HepG2 (cell line): ENCODE measurements at regions not wholly inside any gene's neighbourhood (a gene's known extent, or its start where the extent isn't known, plus 50 kb on each side); places are given as distances from the start of the nearest gene placed in this dataset.

Source experiments
- CEBPG ChIP-seq: IDR thresholded peaks from 2 replicates; pipeline ENCODE4 v1.6.1; 2016
- DNMT3B ChIP-seq: conservative IDR thresholded peaks from 2 replicates; pipeline ENCODE4 v1.6.1; 2016; ENCODE audit warnings: missing biosample characterization, control low read depth
- FOXJ3 ChIP-seq: sonication (generic); formaldehyde crosslinking; IDR thresholded peaks from 2 replicates; pipeline ENCODE4 v1.4.0; 2020; ENCODE audit warnings: missing genetic modification reagents, mild to moderate bottlenecking, borderline replicate concordance
- GABPB1 ChIP-seq: IDR thresholded peaks from 2 replicates; pipeline ENCODE4 v1.6.1; 2016; ENCODE audit warnings: mild to moderate bottlenecking, missing genetic modification reagents, moderate library complexity, missing compliant biosample characterization
- MTF2 ChIP-seq: sonication (generic); formaldehyde crosslinking; IDR thresholded peaks from 2 replicates; pipeline ENCODE4 v1.5.0; 2020; ENCODE audit warnings: missing genetic modification reagents, borderline replicate concordance
- MZF1 ChIP-seq: sonication (generic); formaldehyde crosslinking; IDR thresholded peaks from 2 replicates; pipeline ENCODE4 v1.8.1; 2023; ENCODE audit warnings: mild to moderate bottlenecking, missing genetic modification reagents, borderline replicate concordance
- NR2F1 ChIP-seq, 2 experiments: fragments of 450-650 bp in 1 of 2; formaldehyde crosslinking in 1 of 2; IDR thresholded peaks; 2 replicates each; pipeline versions ENCODE4 v1.5.0 to v1.6.1; 2016 to 2020; ENCODE audit warnings: mild to moderate bottlenecking in 1 of 2, missing compliant biosample characterization in 1 of 2, missing genetic modification reagents in 1 of 2, moderate library complexity in 1 of 2
- PITX1 ChIP-seq: sonication (generic); formaldehyde crosslinking; IDR thresholded peaks from 2 replicates; pipeline ENCODE4 v1.5.1; 2020; ENCODE audit warnings: mild to moderate bottlenecking, missing genetic modification reagents
- RELA ChIP-seq: sonication (generic); formaldehyde crosslinking; IDR thresholded peaks from 2 replicates; pipeline ENCODE4 v1.4.0; 2020; ENCODE audit warnings: missing genetic modification reagents
- RXRA ChIP-seq: sonication (generic); formaldehyde crosslinking; IDR thresholded peaks from 2 replicates; pipeline ENCODE4 v1.5.1; 2020; ENCODE audit warnings: missing genetic modification reagents
- SOX6 ChIP-seq, 2 experiments: fragments of 450-650 bp in 1 of 2; sonication (generic) in 1 of 2; formaldehyde crosslinking in 1 of 2; IDR thresholded peaks; 2 replicates each; pipeline versions ENCODE4 v1.4.0 to v1.6.1; 2017 to 2020; ENCODE audit warnings: antibody characterized with exemption in 1 of 2, mild to moderate bottlenecking in 1 of 2, missing genetic modification reagents in 1 of 2
- THYN1 ChIP-seq: sonication (generic); formaldehyde crosslinking; IDR thresholded peaks from 2 replicates; pipeline ENCODE4 v1.8.1; 2023; ENCODE audit warnings: low read depth, mild to moderate bottlenecking, moderate library complexity, missing genetic modification reagents, borderline replicate concordance
- ZNF12 ChIP-seq: sonication (generic); formaldehyde crosslinking; IDR thresholded peaks from 2 replicates; pipeline ENCODE4 v1.5.0; 2020; ENCODE audit warnings: missing genetic modification reagents
- ZNF337 ChIP-seq: sonication (generic); formaldehyde crosslinking; IDR thresholded peaks from 2 replicates; pipeline ENCODE4 v1.5.1; 2020; ENCODE audit warnings: missing genetic modification reagents, low read depth, mild to moderate bottlenecking, borderline replicate concordance
- ZNF350 ChIP-seq: sonication (generic); formaldehyde crosslinking; IDR thresholded peaks from 2 replicates; pipeline ENCODE4 v1.4.0; 2020; ENCODE audit warnings: mild to moderate bottlenecking, low read depth, missing genetic modification reagents, borderline replicate concordance
- ZNF589 ChIP-seq: sonication (generic); formaldehyde crosslinking; conservative IDR thresholded peaks from 2 replicates; pipeline ENCODE4 v1.8.0; 2022; ENCODE audit warnings: mild to moderate bottlenecking, moderate library complexity, missing genetic modification reagents
- ZNF737 ChIP-seq: sonication (generic); formaldehyde crosslinking; IDR thresholded peaks from 2 replicates; pipeline ENCODE4 v1.5.0; 2020; ENCODE audit warnings: missing genetic modification reagents, mild to moderate bottlenecking, borderline replicate concordance
- ZNF746 ChIP-seq: sonication (generic); formaldehyde crosslinking; IDR thresholded peaks from 2 replicates; pipeline ENCODE4 v1.8.0; 2022; ENCODE audit warnings: mild to moderate bottlenecking, missing genetic modification reagents
- ZNF749 ChIP-seq: sonication (generic); formaldehyde crosslinking; IDR thresholded peaks from 2 replicates; pipeline ENCODE4 v1.8.0; 2022; ENCODE audit warnings: mild to moderate bottlenecking, missing genetic modification reagents, moderate library complexity, borderline replicate concordance
- ZNF790 ChIP-seq: sonication (generic); formaldehyde crosslinking; IDR thresholded peaks from 2 replicates; pipeline ENCODE4 v1.8.0; 2022; ENCODE audit warnings: missing genetic modification reagents, mild to moderate bottlenecking, borderline replicate concordance
- TF ChIP-seq, protein P1 (sequence below): sonication (generic); formaldehyde crosslinking; IDR thresholded peaks from 2 replicates; pipeline ENCODE4 v1.5.0; 2020; ENCODE audit warnings: mild to moderate bottlenecking, missing genetic modification reagents
- TF ChIP-seq, protein P2 (sequence below): sonication (generic); formaldehyde crosslinking; IDR thresholded peaks from 2 replicates; pipeline ENCODE4 v1.4.0; 2020; ENCODE audit warnings: missing genetic modification reagents
- TF ChIP-seq, protein P3 (sequence below): sonication (generic); formaldehyde crosslinking; IDR thresholded peaks from 2 replicates; pipeline ENCODE4 v1.4.0; 2020; ENCODE audit warnings: mild to moderate bottlenecking, missing genetic modification reagents, borderline replicate concordance

DNA sequence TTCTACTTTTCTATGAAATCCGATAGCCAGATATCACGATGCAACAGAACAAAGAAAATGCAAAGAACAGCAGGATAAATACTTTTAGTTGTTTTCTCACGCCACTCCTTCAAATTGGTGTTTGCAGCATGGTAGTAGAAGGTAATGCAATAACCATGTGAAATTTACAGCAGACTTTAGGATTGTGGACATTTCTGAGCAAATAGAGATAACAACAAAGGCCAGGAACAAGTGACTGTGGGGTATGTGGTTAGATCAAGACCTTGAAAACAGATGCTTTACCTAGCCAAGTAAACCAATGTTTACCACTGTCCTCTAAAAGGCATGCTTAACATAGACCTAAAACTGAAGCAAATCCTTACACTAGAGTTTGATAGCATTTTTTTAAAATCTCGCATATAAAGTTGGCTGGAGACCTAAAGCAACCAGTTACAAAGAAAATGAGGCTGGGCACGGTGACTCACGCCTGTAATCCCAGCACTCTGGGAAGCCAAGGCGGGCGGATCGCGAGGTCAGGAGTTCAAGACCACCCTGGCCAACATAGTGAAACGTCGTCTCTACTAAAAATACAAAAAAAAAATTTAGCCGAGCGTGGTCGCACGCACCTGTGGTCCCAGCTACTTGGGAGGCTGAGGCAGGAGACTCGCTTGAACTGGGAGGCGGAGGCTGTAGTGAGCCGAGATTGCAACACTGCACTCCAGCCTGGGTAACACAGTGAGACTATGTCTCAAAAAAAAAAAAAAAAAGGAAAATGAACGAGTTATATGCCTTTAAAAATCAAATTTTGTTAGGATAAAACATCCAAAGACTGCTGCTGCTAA is 123.2 kb upstream of the FOXN3 start (continued):
- TF ChIP-seq MZF1 (CRISPR knock-in tag) (no peak), ZNF350 (no peak; the same call in 1 of the 2 replicates), GABPB1 (no peak), SOX6 (IDR thresholded peaks at IDR 0.05) (no peak), SOX6 (CRISPR knock-in tag; IDR thresholded peaks at IDR 0.05) (peak; percentile 96), RELA (CRISPR knock-in tag) (no peak), NR2F1 (CRISPR knock-in tag; IDR thresholded peaks at IDR 0.05) (no peak), CEBPG (CRISPR knock-in tag) (peak; percentile 86), ZNF749 (CRISPR knock-in tag) (no peak), MTF2 (CRISPR knock-in tag) (no peak), FOXJ3 (CRISPR knock-in tag) (peak; percentile 88; the same call in 1 of the 2 replicates), RXRA (CRISPR knock-in tag) (no peak), ZNF337 (CRISPR knock-in tag) (no peak), ZNF737 (no peak), ZNF746 (no peak), DNMT3B (CRISPR knock-in tag) (no peak), ZNF589 (CRISPR knock-in tag) (no peak), THYN1 (CRISPR knock-in tag) (no peak), PITX1 (CRISPR knock-in tag) (no peak; the same call in 1 of the 2 replicates), ZNF790 (CRISPR knock-in tag) (0 out of 2 replicates have a peak, but pooled peaks have one; percentile 36), ZNF12 (CRISPR knock-in tag) (peak; percentile 55; the same call in 1 of the 2 replicates)
- TF ChIP-seq, protein P1, sequence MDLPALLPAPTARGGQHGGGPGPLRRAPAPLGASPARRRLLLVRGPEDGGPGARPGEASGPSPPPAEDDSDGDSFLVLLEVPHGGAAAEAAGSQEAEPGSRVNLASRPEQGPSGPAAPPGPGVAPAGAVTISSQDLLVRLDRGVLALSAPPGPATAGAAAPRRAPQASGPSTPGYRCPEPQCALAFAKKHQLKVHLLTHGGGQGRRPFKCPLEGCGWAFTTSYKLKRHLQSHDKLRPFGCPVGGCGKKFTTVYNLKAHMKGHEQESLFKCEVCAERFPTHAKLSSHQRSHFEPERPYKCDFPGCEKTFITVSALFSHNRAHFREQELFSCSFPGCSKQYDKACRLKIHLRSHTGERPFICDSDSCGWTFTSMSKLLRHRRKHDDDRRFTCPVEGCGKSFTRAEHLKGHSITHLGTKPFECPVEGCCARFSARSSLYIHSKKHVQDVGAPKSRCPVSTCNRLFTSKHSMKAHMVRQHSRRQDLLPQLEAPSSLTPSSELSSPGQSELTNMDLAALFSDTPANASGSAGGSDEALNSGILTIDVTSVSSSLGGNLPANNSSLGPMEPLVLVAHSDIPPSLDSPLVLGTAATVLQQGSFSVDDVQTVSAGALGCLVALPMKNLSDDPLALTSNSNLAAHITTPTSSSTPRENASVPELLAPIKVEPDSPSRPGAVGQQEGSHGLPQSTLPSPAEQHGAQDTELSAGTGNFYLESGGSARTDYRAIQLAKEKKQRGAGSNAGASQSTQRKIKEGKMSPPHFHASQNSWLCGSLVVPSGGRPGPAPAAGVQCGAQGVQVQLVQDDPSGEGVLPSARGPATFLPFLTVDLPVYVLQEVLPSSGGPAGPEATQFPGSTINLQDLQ (CRISPR knock-in tag) = no peak
- TF ChIP-seq, protein P2, sequence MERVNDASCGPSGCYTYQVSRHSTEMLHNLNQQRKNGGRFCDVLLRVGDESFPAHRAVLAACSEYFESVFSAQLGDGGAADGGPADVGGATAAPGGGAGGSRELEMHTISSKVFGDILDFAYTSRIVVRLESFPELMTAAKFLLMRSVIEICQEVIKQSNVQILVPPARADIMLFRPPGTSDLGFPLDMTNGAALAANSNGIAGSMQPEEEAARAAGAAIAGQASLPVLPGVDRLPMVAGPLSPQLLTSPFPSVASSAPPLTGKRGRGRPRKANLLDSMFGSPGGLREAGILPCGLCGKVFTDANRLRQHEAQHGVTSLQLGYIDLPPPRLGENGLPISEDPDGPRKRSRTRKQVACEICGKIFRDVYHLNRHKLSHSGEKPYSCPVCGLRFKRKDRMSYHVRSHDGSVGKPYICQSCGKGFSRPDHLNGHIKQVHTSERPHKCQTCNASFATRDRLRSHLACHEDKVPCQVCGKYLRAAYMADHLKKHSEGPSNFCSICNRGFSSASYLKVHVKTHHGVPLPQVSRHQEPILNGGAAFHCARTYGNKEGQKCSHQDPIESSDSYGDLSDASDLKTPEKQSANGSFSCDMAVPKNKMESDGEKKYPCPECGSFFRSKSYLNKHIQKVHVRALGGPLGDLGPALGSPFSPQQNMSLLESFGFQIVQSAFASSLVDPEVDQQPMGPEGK (CRISPR knock-in tag) = peak; percentile 38
- TF ChIP-seq, protein P3, sequence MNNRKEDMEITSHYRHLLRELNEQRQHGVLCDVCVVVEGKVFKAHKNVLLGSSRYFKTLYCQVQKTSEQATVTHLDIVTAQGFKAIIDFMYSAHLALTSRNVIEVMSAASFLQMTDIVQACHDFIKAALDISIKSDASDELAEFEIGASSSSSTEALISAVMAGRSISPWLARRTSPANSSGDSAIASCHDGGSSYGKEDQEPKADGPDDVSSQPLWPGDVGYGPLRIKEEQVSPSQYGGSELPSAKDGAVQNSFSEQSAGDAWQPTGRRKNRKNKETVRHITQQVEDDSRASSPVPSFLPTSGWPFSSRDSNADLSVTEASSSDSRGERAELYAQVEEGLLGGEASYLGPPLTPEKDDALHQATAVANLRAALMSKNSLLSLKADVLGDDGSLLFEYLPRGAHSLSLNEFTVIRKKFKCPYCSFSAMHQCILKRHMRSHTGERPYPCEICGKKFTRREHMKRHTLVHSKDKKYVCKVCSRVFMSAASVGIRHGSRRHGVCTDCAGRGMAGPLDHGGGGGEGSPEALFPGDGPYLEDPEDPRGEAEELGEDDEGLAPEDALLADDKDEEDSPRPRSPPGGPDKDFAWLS (CRISPR knock-in tag) = no peak
